DMS153 (cell line): ENCODE measurements at regions not wholly inside any gene's neighbourhood (a gene's known extent, or its start where the extent isn't known, plus 50 kb on each side); places are given as distances from the start of the nearest gene placed in this dataset.

ENCODE experiments used
- DNase-seq: peaks from one replicate; lab custom pipeline; 2025; lab: John Stamatoyannopoulos, UW

DNA sequence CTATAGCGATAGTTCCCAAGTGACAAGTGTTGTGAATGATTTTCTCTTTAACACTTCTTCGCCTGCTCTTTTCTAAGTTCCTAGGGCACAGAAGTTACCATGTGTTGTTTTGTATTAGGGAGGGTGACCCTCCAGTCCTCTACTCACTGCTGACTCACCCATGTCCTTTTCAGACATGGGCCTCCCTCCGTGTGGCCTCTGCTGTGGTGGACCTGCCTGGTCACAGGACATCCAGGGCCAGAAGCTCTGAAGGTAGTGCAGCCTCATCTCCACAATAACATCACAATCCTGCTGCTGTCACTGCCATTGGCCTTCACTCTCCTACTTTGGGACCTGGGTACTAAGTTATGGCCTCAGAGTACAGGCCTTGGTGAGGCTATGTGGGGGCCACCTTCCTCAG lies 87.1 kb upstream of the TNFAIP3 start:
- no peak for DNase-seq

GRCh38 chr6:137780447-137781034 lies 86.5 kb upstream of the TNFAIP3 start:
- no peak for DNase-seq

DNA sequence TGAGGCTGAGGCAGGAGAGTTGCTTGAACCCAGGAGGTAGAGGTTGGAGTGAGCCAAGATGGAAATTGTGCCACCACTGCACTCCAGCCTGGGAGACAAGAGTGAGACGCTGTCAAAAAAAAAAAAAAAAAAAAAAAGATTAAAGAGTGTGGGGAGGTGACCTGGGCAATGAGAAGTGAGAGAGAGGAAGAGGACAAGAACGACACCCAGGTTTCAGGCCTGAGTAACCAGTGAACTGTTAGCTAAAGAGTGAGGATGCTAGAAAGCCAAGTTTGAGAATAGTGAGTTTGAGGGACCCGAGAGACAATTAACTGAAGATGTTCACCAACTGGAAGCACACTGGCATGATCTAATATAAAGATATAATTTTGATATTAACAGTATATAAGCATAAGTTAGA lies 85.4 kb upstream of the TNFAIP3 start:
- no peak for DNase-seq

GRCh38 chr6:137782166-137783039 lies 84.7 kb upstream of the TNFAIP3 start:
- DNase-seq: no peak

DNA sequence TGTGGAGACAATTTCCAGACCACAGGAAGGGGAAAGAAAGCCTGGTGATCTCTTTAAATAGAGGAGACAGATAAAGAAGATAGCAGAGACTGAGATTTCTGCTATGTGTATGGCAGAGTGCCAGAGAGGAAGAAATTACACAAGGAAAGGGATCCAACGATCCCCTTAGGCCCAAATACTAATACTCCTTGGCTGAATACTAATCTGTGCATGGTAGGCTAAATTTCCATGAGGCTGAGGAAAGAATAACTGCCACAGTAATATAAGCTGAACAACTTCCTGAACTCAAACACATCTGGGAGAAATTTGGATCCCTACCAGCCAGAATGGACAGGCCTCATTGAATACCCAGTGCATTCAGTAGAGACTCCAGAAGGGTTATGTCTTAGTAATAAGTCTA lies 83.3 kb upstream of the TNFAIP3 start:
- DNase-seq: no peak

GRCh38 chr6:137784583-137784982 lies 82.5 kb upstream of the TNFAIP3 start:
- DNase-seq: no peak

DNA sequence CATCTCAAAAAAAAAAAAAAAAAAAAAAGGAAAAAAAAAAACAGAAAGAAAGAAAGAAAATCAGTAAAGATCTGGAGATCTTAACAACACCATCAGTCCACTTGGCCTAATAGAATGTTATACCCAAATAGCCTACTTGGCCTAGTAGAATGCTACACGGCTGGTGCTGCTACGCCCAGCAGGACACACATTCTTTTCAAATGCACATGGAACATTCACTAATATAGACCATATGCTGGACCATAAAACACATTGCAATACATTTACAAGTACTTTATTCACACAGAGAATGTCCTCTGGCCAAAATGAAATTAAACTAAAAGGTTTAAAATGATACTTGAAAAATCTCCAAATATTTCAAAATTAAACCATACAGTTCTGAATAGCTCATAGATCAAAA lies 80.0 kb upstream of the TNFAIP3 start:
- no peak for DNase-seq

GRCh38 chr6:137788248-137788647 lies 78.8 kb upstream of the TNFAIP3 start:
- no peak for DNase-seq

- no peak for DNase-seq
These were observed 75.5 kb upstream of the TNFAIP3 start for GRCh38 chr6:137791281-137792159.

GRCh38 chr6:137792160-137793033 lies 74.7 kb upstream of the TNFAIP3 start:
- DNase-seq: no peak

DNA sequence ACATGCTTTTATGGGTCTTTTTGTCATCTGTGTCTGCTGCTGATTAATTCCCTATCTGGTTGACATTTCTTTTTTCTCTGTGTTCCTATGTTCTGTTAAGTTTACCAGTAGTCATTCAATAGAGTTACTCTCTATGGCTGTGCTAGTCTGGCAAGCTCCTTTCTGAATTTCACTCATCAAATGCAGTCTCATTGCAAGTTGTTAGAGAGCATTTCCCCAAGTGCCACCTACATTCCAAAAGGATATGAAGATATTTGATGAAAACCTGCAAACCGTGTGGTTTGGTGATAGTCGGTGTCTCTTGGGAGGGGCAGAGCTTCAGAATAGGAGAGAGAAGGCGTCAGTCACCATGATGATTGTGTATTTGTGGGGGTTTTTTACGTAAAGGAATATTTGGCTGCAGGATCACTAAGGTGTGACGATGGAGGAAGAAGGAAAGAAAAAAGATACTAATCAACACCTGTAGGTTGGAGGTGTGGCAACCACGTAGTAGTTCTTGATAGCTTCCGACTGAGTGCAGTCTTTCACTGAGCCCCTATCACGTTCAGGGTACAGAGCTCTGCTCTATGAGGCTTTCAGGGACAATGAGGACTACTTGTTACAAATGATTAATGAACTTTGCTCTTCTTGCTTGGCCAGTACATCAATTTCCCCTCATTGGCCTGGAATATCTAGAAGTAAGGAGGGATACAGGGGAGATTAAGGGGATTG lies 73.1 kb upstream of the TNFAIP3 start:
- DNase-seq: no peak

DNA sequence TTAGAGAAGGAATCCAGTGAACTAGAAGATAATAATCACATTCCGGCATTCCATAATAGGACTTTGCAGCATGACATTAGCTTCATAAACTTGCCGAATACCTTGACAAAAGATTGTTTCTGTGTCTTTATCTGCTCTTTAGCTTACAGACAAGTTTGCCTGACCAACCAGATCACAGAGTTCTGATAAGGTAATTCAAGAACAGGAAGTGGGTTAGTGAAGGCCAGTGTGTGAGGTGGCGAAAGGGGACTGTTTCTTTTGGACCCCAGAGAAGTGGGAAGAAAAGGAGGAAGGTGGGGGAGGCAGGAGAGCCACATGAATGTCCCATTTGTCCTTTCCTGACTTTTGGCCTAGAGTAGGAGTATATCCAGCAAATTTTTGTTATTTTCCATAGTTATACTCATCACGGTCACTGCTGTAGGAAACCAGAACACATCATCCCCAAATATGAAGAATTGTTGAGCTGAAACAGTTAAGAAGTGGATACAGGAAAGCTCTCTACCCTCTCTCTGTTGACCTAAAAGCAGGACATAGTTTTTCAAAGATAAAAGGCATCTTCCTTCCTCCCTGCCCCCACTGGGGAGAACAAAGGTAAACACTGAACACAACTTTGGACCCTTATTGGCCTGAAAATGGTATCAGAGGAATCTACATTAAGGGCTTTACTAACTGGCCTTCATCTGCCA lies 72.4 kb upstream of the TNFAIP3 start:
- DNase-seq: no peak

DNA sequence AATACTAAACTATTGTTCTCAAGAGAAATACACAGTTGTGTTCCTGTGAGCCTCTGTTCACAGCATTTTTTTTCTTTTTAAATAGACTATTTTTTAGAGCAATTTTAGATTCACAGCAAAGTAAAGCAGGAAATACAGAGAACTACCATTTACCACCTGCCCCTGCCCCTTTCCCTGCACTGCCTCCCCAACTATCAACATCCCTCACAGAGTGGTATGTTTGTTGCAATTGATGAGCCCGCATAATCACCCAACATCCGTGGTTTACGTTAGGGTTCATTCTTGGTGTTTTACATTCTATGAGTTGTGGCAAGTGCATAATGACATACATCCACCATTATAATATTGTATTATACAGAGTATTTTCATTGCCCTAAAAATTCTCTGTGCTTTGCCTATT lies 71.6 kb upstream of the TNFAIP3 start:
- no peak for DNase-seq

- no peak for DNase-seq
These were observed 68.8 kb upstream of the TNFAIP3 start for GRCh38 chr6:137798261-137798660.

- DNase-seq: no peak
These were observed 68.2 kb upstream of the TNFAIP3 start for GRCh38 chr6:137798846-137799245.

- no peak for DNase-seq
These were observed 67.0 kb upstream of the TNFAIP3 start for GRCh38 chr6:137799950-137800568.

GRCh38 chr6:137800762-137801161 lies 66.3 kb upstream of the TNFAIP3 start:
- DNase-seq: no peak

GRCh38 chr6:137801352-137802114 lies 65.5 kb upstream of the TNFAIP3 start:
- no peak for DNase-seq
